ENCODE measurements at regions not wholly inside any gene's neighbourhood (a gene's known extent, or its start where the extent isn't known, plus 50 kb on each side); places are given as distances from the start of the nearest gene placed in this dataset.
A peak's percentile ranks its signal among the peaks of the same experiment; 100 is the strongest.
"Not testable (repeated sequence)": the region's sequence is repeated elsewhere in the genome, so short reads cannot be mapped to it uniquely, and the experiment has no call there.

- no peak overlapping the region for H3K27ac ChIP-seq
- peaks cover 2 to 23% of the 10 kb centered on the region in 2 donors for H3K4me1 ChIP-seq (replicated peaks in 1 of 2)
- WGBS, 10 experiments: 20 to 100% (median 90%) methylated on average over 1 to 10 of the region's 10 CpGs; no CpG with 5 or more reads in 2 of the 10 experiments
- in situ Hi-C loops (cut with MboI; ENCODE audit: low pct_unique_long_range_greater_than_20kb in 2 of 9, low sequenced_read_pairs in 9 of 9, unreplicated experiment in 9 of 9): no loop called here
- ATAC-seq (replicated peaks in 6 of 8): no peak
- no peak overlapping the region for H3K4me3 ChIP-seq
These were observed 87.0 kb downstream of the DAD1 start for GRCh38 chr14:22502007-22502406.

DNA sequence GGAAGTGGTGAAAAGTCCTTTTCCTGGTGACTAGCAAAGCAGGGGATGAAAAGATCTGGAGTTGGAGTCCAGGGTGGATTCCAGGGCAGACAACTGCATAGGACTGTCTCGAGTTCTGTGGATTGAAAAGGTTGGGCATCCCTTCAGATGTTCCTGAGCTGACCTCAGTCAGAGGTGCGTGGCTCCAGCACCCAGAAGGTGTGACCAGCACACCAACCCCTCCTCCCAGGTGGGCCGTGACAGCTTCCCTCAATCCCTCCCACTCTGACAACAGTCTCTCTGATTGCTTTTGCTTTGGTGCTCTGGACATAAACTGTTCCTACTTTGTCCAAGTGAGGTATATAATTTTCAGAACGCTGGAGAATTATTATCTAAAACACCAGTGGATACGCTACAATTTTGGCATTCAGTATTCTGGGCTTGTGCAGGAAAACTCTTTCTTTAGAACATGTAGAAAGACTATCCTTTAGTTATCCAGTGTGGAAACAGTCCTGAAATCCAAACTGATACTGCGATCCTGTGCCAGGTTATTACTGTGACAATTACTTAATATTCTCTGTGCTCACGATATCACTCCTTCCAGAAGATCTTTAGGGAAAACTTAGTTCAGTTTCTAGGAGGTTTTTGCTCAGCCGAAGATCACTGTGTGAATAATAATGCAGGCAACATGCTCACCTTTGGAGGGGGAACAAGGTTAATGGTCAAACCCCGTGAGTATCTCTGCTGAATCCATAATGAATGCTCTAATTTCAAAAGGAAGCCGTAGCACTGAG is 87.9 kb downstream of the DAD1 start:
- in situ Hi-C loops (cut with MboI; ENCODE audit: low pct_unique_long_range_greater_than_20kb in 2 of 9, low sequenced_read_pairs in 9 of 9, unreplicated experiment in 9 of 9): no loop called here
- WGBS, 10 experiments: 52 to 90% (median 70%) methylated on average over 3 to 10 of the region's 10 CpGs; no CpG with 5 or more reads in 1 of the 10 experiments
- ATAC-seq (replicated peaks in 6 of 8): no peak
- H3K27ac ChIP-seq: no peak overlapping the region
- H3K4me1 ChIP-seq (replicated peaks in 1 of 2): peaks cover 2 to 19% of the 10 kb centered on the region in 2 donors
- H3K4me3 ChIP-seq: no peak overlapping the region

DNA sequence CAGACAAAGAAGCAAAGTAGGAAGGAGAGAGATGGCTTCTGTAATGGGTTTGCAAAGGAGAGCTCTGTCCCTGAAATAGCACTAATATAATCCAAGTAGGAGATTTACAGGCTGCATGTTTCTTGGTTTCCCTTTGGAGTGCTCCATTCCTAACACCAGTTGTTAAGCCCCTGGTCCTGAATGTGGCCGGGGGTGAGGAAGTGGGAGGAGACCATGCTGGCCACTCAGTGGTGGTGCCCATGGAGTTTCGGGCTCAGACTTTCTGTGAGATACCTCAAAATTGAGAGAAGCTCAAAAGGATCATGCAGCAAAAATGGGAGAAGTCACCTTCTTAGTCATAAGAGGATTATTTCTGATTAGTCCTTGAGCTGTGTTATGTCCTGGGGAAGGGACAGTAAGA is 88.5 kb downstream of the DAD1 start:
- 60 to 100% (median 100%) methylated on average over 1 to 2 of the region's 2 CpGs; no CpG with 5 or more reads in 3 of the 10 experiments for WGBS, 10 experiments
- no peak overlapping the region for H3K4me3 ChIP-seq
- no peak for ATAC-seq (replicated peaks in 6 of 8)

DNA sequence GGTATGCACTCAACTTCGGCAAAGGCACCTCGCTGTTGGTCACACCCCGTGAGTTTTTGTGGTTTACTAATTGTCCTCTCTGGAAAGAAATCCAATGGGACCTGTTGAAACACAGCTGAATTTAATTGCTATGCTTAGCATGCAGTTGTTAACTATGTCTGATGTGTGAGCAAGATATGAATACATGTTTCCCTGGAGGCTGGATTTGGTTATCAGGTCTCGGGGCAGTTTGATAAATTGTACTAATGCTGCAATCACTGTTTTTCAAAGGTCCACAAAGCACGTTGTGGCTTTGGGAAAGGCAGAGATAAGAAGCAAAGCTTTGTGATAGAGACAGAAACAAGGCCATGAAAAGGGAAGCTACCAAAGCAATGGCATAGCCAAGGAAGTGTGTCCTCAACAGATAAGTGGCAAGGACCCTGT is 91.3 kb downstream of the DAD1 start:
- Histone ChIP-seq H3K27ac (no peak overlapping the region), H3K4me3 (no peak overlapping the region), H3K4me1 (replicated peaks in 1 of 2) (peaks cover 0 to 14% of the 10 kb centered on the region in 2 donors)
- WGBS, 10 experiments: 69 to 92% (median 83%) methylated on average over 2 to 4 of the region's 5 CpGs; no CpG with 5 or more reads in 1 of the 10 experiments
- no peak for ATAC-seq (replicated peaks in 6 of 8)
- in situ Hi-C loops (cut with MboI; ENCODE audit: low pct_unique_long_range_greater_than_20kb in 2 of 9, low sequenced_read_pairs in 9 of 9, unreplicated experiment in 9 of 9): no loop called here

More for the DNA sequence above, 88.5 kb downstream of the DAD1 start:
- in situ Hi-C loops (cut with MboI; ENCODE audit: low pct_unique_long_range_greater_than_20kb in 2 of 9, low sequenced_read_pairs in 9 of 9, unreplicated experiment in 9 of 9): no loop called here
- Histone ChIP-seq H3K4me1 (replicated peaks in 1 of 2) (peaks cover 0 to 14% of the 10 kb centered on the region in 2 donors), H3K27ac (no peak overlapping the region)

DNA sequence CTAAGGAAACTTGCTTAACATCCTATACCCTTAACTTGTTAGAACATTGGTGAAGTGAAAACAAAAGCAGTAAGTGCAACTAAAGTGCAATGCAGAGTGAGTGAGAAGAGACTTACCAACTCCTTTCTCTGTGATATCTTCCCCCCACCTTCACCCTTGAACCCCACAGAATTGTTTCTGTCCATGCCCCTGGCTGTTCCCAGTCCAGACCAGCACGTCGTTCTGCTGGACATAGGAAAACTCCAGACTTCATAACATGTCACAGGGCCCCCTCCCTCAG is 91.9 kb downstream of the DAD1 start:
- no peak overlapping the region for H3K27ac ChIP-seq
- 25 to 100% (median 77%) methylated on average over 2 of the region's 2 CpGs; no CpG with 5 or more reads in 7 of the 10 experiments for WGBS, 10 experiments
- in situ Hi-C loops (cut with MboI; ENCODE audit: low pct_unique_long_range_greater_than_20kb in 2 of 9, low sequenced_read_pairs in 9 of 9, unreplicated experiment in 9 of 9): no loop called here
- H3K4me3 ChIP-seq: no peak overlapping the region
- no peak for ATAC-seq (replicated peaks in 6 of 8)
- H3K4me1 ChIP-seq (replicated peaks in 1 of 2): peaks cover 0 to 14% of the 10 kb centered on the region in 2 donors

DNA sequence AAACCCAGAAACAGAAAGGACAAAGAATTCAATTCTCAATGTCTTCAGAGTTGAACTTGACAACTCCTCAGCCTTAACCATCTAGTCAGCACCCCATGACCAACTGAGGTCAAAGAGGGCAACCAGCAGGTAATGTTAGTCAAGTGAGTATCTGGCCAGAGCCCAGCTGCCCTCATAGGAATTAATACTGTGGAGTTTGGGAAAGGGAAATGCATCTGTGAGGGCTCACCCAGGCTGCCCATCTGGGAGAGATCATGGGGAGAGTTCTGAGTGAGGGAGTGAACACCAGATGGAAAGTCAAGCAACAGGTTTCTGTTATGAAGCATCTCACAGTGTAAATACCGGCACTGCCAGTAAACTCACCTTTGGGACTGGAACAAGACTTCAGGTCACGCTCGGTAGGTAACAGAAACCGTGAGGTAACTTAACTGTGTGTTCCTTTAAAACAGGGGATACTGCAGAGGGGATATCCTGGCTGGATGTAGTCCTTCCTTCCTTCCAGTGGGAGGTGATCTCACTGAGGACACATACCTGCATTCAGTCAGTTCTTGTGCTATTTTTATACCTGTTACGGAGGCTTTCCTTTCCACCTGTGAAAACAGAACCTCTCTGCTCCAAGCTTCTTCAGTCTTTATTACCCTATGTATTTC is 94.4 kb downstream of the DAD1 start:
- WGBS, 10 experiments: 54 to 100% (median 75%) methylated on average over 1 to 5 of the region's 5 CpGs; no CpG with 5 or more reads in 3 of the 10 experiments
- ATAC-seq (replicated peaks in 6 of 8): no peak
- in situ Hi-C loops (cut with MboI; ENCODE audit: low pct_unique_long_range_greater_than_20kb in 2 of 9, low sequenced_read_pairs in 9 of 9, unreplicated experiment in 9 of 9): no loop called here

GRCh38 chr14:22493753-22494152 is 95.3 kb downstream of the DAD1 start:
- in situ Hi-C loops (cut with MboI; ENCODE audit: low pct_unique_long_range_greater_than_20kb in 2 of 9, low sequenced_read_pairs in 9 of 9, unreplicated experiment in 9 of 9): no loop called here
- Histone ChIP-seq H3K4me3 (no peak overlapping the region), H3K4me1 (replicated peaks in 1 of 2) (peaks cover 0 to 4% of the 10 kb centered on the region in 2 donors), H3K27ac (no peak overlapping the region)
- ATAC-seq (replicated peaks in 6 of 8): no peak
- WGBS, 10 experiments: 80 to 100% (median 84%) methylated on average over 1 to 2 of the region's 2 CpGs; no CpG with 5 or more reads in 4 of the 10 experiments

More for the DNA sequence above, 94.4 kb downstream of the DAD1 start:
- no peak overlapping the region for H3K4me3 ChIP-seq
- H3K27ac ChIP-seq: no peak overlapping the region
- H3K4me1 ChIP-seq (replicated peaks in 1 of 2): peaks cover 0 to 6% of the 10 kb centered on the region in 2 donors

GRCh38 chr14:22492622-22493542 is 96.1 kb downstream of the DAD1 start:
- no peak overlapping the region for H3K4me3 ChIP-seq
- 44 to 97% (median 88%) methylated on average over 2 to 15 of the region's 15 CpGs; no CpG with 5 or more reads in 1 of the 10 experiments for WGBS, 10 experiments
- in situ Hi-C loops (cut with MboI; ENCODE audit: low pct_unique_long_range_greater_than_20kb in 2 of 9, low sequenced_read_pairs in 9 of 9, unreplicated experiment in 9 of 9): no loop called here
- H3K27ac ChIP-seq: no peak overlapping the region
- no peak for ATAC-seq (replicated peaks in 6 of 8)
- H3K4me1 ChIP-seq (replicated peaks in 1 of 2): peaks cover 0 to 3% of the 10 kb centered on the region in 2 donors

GRCh38 chr14:22491683-22492621 is 97.1 kb downstream of the DAD1 start:
- H3K27ac ChIP-seq: no peak overlapping the region
- H3K4me1 ChIP-seq (replicated peaks in 1 of 2): peaks cover 0 to 3% of the 10 kb centered on the region in 2 donors
- no peak overlapping the region for H3K4me3 ChIP-seq
- in situ Hi-C loops (cut with MboI; ENCODE audit: low pct_unique_long_range_greater_than_20kb in 2 of 9, low sequenced_read_pairs in 9 of 9, unreplicated experiment in 9 of 9): no loop called here
- no peak for ATAC-seq (replicated peaks in 6 of 8)
- 38 to 100% (median 73%) methylated on average over 2 to 11 of the region's 11 CpGs; no CpG with 5 or more reads in 1 of the 10 experiments for WGBS, 10 experiments

DNA sequence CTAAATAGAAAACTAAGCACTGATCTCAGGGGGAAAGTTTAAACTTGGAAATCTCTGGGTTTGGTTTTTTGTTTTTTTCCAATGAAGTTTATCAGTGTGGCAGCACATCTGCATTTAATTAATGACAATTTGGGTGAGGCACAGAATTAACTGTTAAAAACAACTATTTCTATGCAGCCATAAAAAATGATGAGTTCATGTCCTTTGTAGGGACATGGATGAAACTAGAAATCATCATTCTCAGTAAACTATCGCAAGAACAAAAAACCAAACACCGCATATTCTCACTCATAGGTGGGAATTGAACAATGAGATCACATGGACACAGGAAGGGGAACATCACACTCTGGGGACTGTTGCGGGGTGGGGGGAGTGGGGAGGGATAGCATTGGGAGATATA is 98.0 kb downstream of the DAD1 start:
- no CpG with 5 or more reads among the region's 3 CpGs for WGBS, 10 experiments
- H3K4me3 ChIP-seq; H3K4me1 ChIP-seq (replicated peaks in 1 of 2); ATAC-seq (replicated peaks in 6 of 8); H3K27ac ChIP-seq; in situ Hi-C loops (cut with MboI; ENCODE audit: low pct_unique_long_range_greater_than_20kb in 2 of 9, low sequenced_read_pairs in 9 of 9, unreplicated experiment in 9 of 9): not testable (repeated sequence)

DNA sequence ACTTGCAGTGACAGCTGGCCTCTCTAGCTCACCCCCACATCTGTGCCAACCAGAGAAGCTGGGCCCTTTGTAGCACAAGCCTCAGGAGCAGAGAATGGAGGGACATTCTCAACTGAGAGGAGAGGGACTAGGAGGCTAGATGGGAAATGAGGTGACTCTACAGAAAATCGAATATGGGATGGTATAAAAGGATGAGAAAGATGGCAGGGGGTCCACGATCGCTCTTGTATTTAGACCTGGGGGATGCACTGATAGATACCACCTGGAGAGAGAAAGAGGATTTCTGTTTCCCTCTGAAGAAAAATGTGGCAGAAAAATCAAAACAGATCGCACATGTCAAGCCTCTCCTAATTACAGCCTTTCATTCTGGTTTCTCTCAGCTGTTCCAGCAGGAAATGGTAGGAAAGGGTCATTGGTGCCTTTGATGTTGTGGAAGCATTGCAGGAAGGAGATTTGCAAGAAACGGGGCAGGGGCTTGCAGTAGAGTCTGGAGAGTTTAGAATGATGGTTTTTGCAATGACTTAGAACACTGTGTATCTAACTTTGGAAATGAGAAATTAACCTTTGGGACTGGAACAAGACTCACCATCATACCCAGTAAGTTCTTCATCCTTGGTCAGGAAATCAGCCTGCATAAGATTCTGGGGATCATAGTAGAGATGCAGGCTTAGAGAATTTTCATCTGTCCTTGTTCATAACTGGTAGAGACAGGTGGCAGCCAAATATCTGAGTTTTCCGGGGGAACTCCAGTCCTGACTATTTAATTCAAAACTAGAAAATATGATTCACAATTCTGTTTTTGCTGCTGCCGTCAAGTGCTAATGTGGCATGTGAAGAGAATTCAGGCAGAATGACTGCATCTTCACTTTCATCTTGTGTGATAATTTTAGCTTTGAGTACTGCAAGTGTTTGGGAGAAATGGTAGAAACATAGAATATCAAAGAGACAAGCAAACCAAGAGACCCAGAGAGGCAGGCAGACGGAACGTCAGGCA is 98.8 kb downstream of the DAD1 start:
- in situ Hi-C loops (cut with MboI; ENCODE audit: low pct_unique_long_range_greater_than_20kb in 2 of 9, low sequenced_read_pairs in 9 of 9, unreplicated experiment in 9 of 9): no loop called here

More for the DNA sequence above, 98.8 kb downstream of the DAD1 start:
- peaks cover 0 to 3% of the 10 kb centered on the region in 2 donors for H3K4me1 ChIP-seq (replicated peaks in 1 of 2)
- H3K27ac ChIP-seq: no peak overlapping the region
- peak in 1 of 8 experiments; percentile 16 for ATAC-seq (replicated peaks in 6 of 8)
- 8 to 80% (median 73%) methylated on average over 3 to 9 of the region's 9 CpGs; no CpG with 5 or more reads in 1 of the 10 experiments for WGBS, 10 experiments
- no peak overlapping the region for H3K4me3 ChIP-seq
